ENCODE measurements at regions not wholly inside any gene's neighbourhood (a gene's known extent, or its start where the extent isn't known, plus 50 kb on each side); places are given as distances from the start of the nearest gene placed in this dataset.
A peak's percentile ranks its signal among the peaks of the same experiment; 100 is the strongest.
"Not testable (repeated sequence)": the region's sequence is repeated elsewhere in the genome, so short reads cannot be mapped to it uniquely, and the experiment has no call there.

- not testable (repeated sequence) for DNase-seq
Measured at GRCh38 chr9:2279138-2279537, 264.0 kb downstream of the SMARCA2 start.

GRCh38 chr9:2281031-2281802 is 266.1 kb downstream of the SMARCA2 start:
- peak; percentile 29 for DNase-seq

DNA sequence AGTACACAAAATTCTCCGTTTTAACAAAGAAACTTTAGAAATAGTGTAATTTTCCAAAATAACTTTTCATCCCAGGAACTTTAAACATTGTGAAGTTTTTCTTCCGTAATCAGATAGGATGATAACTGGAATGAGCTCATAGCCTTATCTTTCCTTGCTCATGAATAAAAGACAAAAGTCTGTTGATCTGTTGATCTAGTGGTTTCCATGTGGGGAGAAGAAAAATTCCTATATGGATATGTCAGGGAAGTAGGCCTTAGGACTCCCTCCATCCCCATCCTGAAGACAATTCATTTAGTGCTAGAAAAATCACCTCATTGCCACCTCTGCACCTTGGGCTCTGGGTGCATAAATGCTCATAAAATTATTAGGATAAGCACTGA is 266.6 kb downstream of the SMARCA2 start:
- DNase-seq: no peak

DNA sequence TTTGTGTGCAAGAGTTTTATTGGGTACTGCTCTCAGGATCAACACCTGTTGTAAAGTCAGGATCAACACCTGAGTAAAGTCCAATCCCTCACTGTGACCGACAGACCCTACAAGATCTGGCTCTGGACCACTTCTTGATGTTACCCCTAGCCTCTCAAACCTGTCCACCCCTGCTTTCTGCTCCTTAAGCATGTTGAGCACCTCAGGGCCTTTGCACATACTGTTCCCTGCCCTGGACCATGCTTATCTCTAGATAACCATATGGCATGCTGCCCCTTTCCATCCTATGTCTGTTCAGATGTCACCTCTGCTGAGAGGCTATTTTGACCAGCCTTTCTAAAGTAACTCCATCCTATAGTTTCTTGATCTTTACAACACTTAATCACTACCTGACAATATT is 269.6 kb downstream of the SMARCA2 start:
- no peak for DNase-seq

GRCh38 chr9:2285416-2286332 is 270.5 kb downstream of the SMARCA2 start:
- DNase-seq: peak; percentile 27

DNA sequence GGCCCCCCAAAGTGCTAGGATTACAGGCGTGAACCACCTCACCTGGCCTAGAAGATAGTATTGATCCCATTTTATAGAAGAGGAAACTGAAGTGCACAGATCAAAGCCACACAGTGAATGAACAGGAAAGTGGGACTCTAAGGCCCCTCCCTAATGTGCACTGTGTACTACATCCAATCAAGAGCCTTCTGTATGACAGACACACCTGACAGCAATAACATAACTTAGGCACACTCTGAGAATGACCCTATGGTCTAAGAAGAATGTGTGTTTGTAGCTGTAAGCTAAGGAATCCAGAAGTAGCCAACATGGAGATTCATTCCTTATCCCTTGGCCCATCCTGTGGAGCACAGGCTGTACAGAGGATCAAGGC is 271.2 kb downstream of the SMARCA2 start:
- no peak for DNase-seq

DNA sequence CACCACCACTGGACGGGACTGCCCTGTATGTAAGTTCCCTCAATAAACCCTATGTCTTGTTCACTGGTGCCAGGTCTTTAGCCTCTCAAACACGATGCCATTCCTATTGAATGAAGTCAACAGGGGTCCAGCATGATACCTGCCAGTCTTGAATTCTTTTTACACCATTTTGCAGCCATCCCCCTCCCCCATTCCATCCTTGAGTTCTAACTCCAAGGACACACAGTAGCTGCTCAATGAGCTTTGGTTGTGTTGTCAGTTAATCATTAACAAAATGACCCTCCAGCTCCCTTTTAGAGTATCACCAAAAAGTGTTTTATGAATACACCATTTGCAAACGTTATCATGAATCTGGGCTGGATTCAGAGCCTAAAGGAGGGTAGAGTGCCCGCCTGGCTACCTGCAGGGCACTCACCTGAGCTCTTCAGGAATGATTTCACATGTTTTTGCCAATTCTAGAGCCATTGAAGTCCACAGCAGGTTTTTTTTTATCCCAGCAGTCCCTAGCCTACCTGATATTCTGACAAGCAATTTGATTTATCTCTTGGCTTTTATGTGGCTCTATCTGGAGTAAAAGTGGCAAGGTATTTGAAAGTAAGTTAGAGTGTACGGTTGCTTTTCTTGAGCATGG is 271.8 kb downstream of the SMARCA2 start:
- no peak for DNase-seq

DNA sequence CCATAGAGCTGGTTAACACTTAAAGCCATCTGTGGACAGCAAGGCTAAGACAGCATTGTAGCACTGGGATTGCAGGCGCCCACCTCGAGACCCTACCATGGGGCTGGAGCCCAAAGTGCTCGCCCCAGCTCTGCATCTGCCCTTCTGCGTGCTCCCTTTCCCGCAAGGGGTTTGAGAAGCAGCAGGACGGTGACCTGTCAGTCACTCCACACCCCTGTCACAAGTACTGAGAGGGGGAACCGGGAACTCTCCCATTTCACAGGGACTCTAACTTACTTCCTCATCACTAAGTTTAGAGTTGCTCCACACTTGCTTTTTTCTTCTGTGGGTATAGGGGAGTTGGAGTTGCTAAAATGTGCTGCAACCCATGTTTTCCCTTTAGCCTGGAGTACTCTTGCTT is 273.2 kb downstream of the SMARCA2 start:
- DNase-seq: no peak

DNA sequence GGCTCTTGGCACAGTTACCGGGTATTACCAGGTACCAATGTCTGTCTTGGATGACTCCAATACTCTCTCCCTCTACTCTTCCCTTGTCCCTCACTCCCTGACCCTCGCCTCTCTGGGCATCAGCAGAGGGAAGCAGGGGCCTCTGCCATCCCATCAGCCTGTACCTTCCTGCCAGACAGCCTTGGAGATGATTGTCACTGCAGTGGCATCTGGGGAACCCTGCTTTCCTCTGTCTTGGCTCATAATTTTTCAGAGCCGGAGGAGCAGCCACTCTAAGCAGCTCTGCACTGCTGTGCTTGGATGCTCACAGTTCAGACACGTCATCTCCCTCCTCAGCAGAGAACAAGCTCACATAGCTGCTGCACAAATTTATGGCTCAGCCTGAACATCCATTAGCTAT is 274.1 kb downstream of the SMARCA2 start:
- no peak for DNase-seq

- DNase-seq: peak; percentile 45
Measured at GRCh38 chr9:2290382-2290781, 275.2 kb downstream of the SMARCA2 start.

- DNase-seq: peak; percentile 92
Measured at GRCh38 chr9:2291980-2292704, 277.0 kb downstream of the SMARCA2 start.

- no peak for DNase-seq
Measured at GRCh38 chr9:2292733-2293132, 277.6 kb downstream of the SMARCA2 start.

DNA sequence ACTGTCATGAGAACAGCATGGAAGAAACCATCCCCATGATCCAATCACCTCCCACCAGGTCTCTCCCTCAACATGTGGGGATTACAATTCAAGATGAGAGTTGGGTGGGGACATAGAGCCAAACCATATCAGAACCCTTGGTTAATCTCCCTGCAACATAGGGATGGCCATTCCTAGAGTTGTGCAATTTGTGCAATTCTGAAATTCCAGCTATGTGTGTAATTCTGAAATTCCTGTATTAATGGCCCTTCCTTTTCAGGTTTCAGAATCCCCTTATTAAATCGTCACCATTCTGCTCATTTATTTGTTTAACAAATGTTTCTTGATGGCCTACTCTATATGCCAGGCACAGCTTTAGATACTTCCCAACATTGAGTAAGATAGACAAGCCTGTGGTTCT is 282.6 kb downstream of the SMARCA2 start:
- no peak for DNase-seq

DNA sequence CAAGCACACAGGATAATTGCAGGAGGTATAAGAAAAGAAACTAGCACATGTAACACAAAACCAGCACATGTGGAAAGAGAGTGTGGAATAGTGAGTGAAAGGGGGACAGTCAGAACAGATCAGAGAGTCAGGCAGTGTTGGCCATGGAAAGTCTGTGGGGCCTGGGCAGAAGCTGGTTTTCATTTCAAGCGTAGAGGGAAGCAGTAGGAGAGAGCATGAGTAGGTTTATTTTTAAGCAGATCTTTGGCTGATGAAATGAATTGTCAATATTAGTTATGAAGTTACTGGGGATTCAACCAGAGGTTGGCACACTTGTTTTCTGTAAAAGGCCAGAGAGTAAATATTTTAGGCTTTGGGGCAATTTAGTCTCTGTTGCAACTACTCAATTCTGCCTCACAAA is 283.1 kb downstream of the SMARCA2 start:
- DNase-seq: no peak

GRCh38 chr9:2299156-2299842 is 284.2 kb downstream of the SMARCA2 start:
- DNase-seq: peak; percentile 81

GRCh38 chr9:2299843-2300205 is 284.7 kb downstream of the SMARCA2 start:
- DNase-seq: peak; percentile 34

DNA sequence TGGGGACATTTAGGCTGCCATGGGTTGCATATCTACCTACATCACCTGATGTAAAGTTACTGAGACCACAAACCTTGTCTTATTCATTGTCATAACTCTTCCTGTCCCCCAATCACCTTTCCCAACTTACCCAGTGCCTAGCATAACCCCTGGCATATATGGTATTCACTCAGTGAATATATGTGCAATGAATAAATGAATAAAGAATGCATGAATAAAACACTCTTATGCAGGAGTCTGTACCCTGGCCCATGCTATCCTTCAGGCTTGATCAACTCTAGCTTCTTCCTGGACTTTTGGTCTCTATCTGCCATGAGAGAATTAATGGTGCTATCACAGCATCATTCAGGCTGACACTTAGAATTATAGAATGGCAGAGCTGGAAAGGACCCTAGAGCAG is 285.2 kb downstream of the SMARCA2 start:
- no peak for DNase-seq

- DNase-seq: no peak
Measured at GRCh38 chr9:2302606-2303005, 287.5 kb downstream of the SMARCA2 start.

DNA sequence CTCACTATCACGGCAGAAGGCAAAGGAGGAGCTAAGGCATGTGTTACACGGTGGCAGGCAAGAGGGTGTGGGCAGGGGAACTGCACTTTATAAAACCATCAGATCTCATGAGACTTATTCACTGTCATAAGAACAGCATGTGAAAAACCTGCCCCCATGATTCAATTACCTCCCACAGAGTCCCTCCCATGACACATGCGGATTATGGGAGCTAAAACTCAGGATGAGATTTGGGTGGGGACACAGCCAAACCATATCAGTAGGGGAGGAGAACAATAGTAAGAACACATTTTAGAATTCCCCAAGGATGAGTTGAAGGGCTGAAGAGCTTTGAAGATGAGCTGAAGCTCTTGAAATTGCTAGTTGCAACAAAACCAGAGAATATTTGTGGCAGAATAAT is 287.9 kb downstream of the SMARCA2 start:
- DNase-seq: no peak

DNA sequence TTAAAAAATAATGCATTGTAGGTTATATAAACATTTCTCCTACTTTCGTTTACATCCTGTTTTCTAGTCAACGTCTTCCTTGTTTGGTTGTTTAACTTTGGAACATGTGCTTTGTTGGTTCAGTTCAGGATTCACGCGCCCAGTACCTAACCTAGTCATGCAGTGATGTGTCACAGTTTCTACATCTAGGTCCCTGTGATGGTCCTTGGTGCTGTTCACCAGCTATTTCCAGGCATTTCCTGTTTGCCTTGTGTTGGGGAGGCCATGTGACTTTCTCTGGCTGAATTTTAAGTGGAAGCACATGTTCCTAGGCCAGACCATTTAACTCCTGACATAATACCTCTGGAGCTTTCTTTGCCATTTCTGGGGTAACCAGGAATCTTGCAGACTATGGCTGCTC is 292.3 kb downstream of the SMARCA2 start:
- no peak for DNase-seq

DNA sequence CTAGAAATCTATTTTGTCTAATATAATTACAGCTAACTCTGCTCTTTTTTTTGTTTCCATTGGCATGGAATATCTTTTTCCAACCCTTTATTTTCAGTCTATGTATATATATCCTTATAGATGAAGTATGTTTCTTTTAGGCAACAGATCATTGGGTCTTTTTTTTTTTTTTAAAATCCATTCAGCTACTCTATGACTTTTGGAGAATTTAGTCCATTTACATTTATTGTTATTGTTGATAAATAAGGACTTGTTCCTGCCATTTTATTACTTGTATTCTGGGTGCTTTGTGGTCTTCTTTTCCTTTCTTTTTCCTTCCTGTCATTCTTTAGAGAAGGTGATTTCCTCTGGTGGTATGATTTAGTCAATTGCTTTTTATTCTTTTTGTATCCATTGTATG is 296.8 kb downstream of the SMARCA2 start:
- no peak for DNase-seq

DNA sequence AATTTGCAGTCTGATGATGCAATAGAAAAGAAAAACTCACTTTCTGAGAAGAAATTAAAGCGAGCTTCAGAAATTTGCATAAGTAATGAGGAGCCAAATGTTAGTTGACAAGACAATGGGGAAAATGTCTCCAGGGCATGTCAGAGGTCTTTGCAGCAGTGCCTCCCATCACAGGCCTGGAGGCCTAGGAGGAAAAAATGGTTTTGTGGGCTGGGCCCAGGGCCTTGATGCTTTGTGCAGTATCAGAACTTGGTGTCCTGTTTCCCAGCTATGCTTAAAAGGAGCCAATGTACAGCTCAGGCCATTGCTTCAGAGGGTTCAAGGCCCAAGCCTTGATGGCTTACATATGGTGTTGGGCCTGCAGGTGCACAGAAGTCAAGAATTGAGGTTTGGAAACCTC is 298.4 kb downstream of the SMARCA2 start:
- no peak for DNase-seq
